Prostate gland (tissue), 2 donors: ENCODE measurements at regions not wholly inside any gene's neighbourhood (a gene's known extent, or its start where the extent isn't known, plus 50 kb on each side); places are given as distances from the start of the nearest gene placed in this dataset.

Experiments used
- DNase-seq: peaks from one replicate; pipeline ENCODE4 v3.0.0-alpha.2; 2019; ENCODE audit warnings: low spot score
- H3K27ac ChIP-seq, 2 donors: fragments of 200-600 bp; sonication (generic); 2 replicates each; pipeline ENCODE4 v1.5.1; 2017 to 2019
- H3K27me3 ChIP-seq: fragments of 200-600 bp; sonication (generic); replicated peaks from 2 replicates; pipeline ENCODE4 v1.5.1; 2019; ENCODE audit not compliant: insufficient read depth
- H3K36me3 ChIP-seq, 2 donors: fragments of 200-600 bp; sonication (generic); 1 replicate in 1 of 2; 2 replicates in 1 of 2; pipeline versions ENCODE4 v1.5.1 to v1.8.1; 2017 to 2019
- H3K4me1 ChIP-seq: fragments of 200-600 bp; sonication (generic); replicated peaks from 2 replicates; pipeline ENCODE4 v1.5.1; 2019
- H3K4me3 ChIP-seq, 2 donors: fragments of 200-600 bp; sonication (generic); 2 replicates each; pipeline ENCODE4 v1.5.1; 2017 to 2019
- H3K9me3 ChIP-seq: fragments of 200-600 bp; sonication (generic); 2 replicates; pipeline ENCODE4 v1.5.1; 2017
- CTCF ChIP-seq, 4 experiments: fragments of 200-600 bp in 2 of 4; fragments of 450-650 bp in 2 of 4; sonication (generic) in 2 of 4; IDR thresholded peaks; 1 replicate in 3 of 4; 2 replicates in 1 of 4; pipeline ENCODE4 v1.5.1; 2016 to 2019; ENCODE audit warnings: antibody characterized with exemption in 4 of 4, mild to moderate bottlenecking in 2 of 4, moderate library complexity in 2 of 4
- POLR2A ChIP-seq: fragments of 450-650 bp; IDR thresholded peaks from one replicate; pipeline ENCODE4 v1.6.1; 2016; ENCODE audit warnings: antibody characterized with exemption, mild to moderate bottlenecking
- POLR2AphosphoS5 ChIP-seq: sonication (generic); formaldehyde crosslinking; IDR thresholded peaks from one replicate; pipeline ENCODE4 v1.6.1; 2017; ENCODE audit warnings: antibody characterized with exemption
- WGBS: methylation state at CpG from one replicate; pipeline ENCODE4 v1.1.5; 2018; 5-methylcytosine and 5-hydroxymethylcytosine counted together
- intact Hi-C: fragments of 100-400 bp; cut with DNase I; formaldehyde crosslinking; loops from one replicate; pipeline ENCODE4 v1.14.2; 2022

DNA sequence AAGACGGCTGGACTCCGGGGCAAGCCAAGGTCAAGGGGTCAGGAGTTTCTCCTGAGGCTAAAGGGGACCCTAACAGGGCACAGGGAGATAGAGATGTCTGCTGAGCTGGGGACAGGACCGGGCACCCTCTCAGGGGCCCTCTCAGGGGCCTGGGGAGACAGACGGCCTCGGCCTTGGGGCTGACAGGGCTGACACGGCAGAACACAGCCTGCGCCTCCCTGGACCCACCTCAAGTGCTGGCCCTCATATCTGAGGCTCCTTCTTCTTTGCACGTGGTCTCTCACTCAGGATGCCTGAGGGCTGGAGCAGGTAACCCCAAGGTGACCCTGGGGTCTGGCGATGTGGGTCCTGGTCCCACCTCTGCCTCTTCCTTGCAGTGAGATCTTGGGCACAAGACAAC is 186.9 kb upstream of the TNRC6C start:
- H3K27me3 ChIP-seq = no peaks in the 10 kb centered on the region
- no peak overlapping the region for H3K27ac ChIP-seq
- H3K4me3 ChIP-seq = no peak overlapping the region
- TF ChIP-seq POLR2AphosphoS5 = no peak
- TF ChIP-seq POLR2A = no peak
- TF ChIP-seq CTCF (IDR thresholded peaks at IDR 0.05) = no peak
- no peaks in the 10 kb centered on the region for H3K4me1 ChIP-seq
- no peak for DNase-seq
- H3K9me3 ChIP-seq = no peaks in the 10 kb centered on the region
- intact Hi-C loops = no loop called here
- H3K36me3 ChIP-seq = no peaks in the 10 kb centered on the region
- 94% methylated on average over 9 of the region's 9 CpGs for WGBS

DNA sequence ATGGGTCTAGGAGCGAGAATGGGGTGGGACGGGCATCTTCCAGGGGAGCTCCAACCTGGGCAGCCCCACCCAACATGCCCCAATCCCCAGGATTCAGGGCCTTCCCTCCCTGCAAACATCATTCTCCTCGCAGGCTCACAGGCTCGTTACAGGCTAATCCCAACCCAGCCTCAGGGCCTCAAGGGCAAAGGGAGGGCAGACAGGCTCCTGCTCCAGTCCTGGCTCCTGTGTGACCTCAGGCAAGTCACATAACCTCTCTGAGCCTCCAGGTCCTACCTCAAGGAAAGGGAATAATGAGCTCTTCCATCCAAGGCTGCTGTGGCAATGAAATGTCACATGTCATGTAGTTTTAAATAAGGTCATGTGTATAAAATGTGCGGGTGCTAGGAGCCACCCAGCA is 186.5 kb upstream of the TNRC6C start:
- H3K4me1 ChIP-seq = no peaks in the 10 kb centered on the region
- H3K27ac ChIP-seq = no peak overlapping the region
- TF ChIP-seq POLR2AphosphoS5 (no peak), POLR2A (no peak), CTCF (IDR thresholded peaks at IDR 0.05) (no peak)
- no peaks in the 10 kb centered on the region for H3K27me3 ChIP-seq
- WGBS = 87% methylated on average over 5 of the region's 5 CpGs
- intact Hi-C loops = no loop called here
- no peaks in the 10 kb centered on the region for H3K36me3 ChIP-seq
- H3K4me3 ChIP-seq = no peak overlapping the region
- H3K9me3 ChIP-seq = no peaks in the 10 kb centered on the region
- DNase-seq = no peak

DNA sequence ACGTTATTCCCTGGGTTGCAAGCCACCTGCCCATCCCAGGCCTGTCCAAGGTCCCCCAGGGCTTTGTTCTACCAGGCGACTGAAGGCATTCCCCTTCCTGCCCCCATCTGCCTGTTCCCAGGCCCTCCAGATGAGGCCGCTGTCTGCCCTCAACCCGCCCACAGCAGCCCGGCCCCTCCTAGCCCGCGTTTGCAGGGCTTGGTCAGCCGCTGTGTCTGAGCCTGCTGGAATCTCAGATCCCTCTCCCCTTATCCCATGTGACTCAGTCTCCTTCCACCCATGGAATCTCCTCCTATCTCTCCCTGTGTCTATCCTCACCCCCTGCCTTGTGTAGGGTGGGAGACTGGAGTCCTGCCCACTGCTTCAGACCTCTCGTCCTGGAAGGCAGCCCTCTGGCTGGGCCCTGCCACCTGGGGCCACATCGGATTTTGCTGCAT is 186.0 kb upstream of the TNRC6C start:
- Histone ChIP-seq H3K36me3 (no peaks in the 10 kb centered on the region), H3K27ac (no peak overlapping the region), H3K9me3 (no peaks in the 10 kb centered on the region), H3K4me1 (no peaks in the 10 kb centered on the region), H3K27me3 (no peaks in the 10 kb centered on the region), H3K4me3 (no peak overlapping the region)
- DNase-seq = no peak
- TF ChIP-seq POLR2A (no peak), POLR2AphosphoS5 (no peak), CTCF (IDR thresholded peaks at IDR 0.05) (peak in 2 of 4 experiments; percentile 26 to 35)
- intact Hi-C loops = no loop called here
- 59% methylated on average over 10 of the region's 10 CpGs for WGBS

GRCh38 chr17:77772899-77773358 is 185.6 kb upstream of the TNRC6C start:
- intact Hi-C loops = no loop called here
- no peaks in the 10 kb centered on the region for H3K27me3 ChIP-seq
- DNase-seq = no peak
- H3K9me3 ChIP-seq = no peaks in the 10 kb centered on the region
- H3K4me3 ChIP-seq = no peak overlapping the region
- H3K27ac ChIP-seq = no peak overlapping the region
- TF ChIP-seq POLR2AphosphoS5 (no peak), POLR2A (no peak), CTCF (IDR thresholded peaks at IDR 0.05) (no peak)
- H3K36me3 ChIP-seq = no peaks in the 10 kb centered on the region
- no peaks in the 10 kb centered on the region for H3K4me1 ChIP-seq
- 60% methylated on average over 6 of the region's 6 CpGs for WGBS

- Histone ChIP-seq H3K36me3 (no peaks in the 10 kb centered on the region), H3K4me1 (no peaks in the 10 kb centered on the region), H3K27me3 (no peaks in the 10 kb centered on the region), H3K4me3 (no peak overlapping the region), H3K27ac (no peak overlapping the region), H3K9me3 (no peaks in the 10 kb centered on the region)
- intact Hi-C loops = no loop called here
- 91% methylated on average over 13 of the region's 13 CpGs for WGBS
- no peak for DNase-seq
- TF ChIP-seq POLR2A = no peak
- no peak for TF ChIP-seq CTCF (IDR thresholded peaks at IDR 0.05)
- TF ChIP-seq POLR2AphosphoS5 = no peak
Measured at GRCh38 chr17:77774182-77774581, 184.3 kb upstream of the TNRC6C start.
